ENCODE measurements at regions not wholly inside any gene's neighbourhood (a gene's known extent, or its start where the extent isn't known, plus 50 kb on each side); places are given as distances from the start of the nearest gene placed in this dataset.
A peak's percentile ranks its signal among the peaks of the same experiment; 100 is the strongest.
"Not testable (repeated sequence)": the region's sequence is repeated elsewhere in the genome, so short reads cannot be mapped to it uniquely, and the experiment has no call there.

- intact Hi-C loops (cut with DNase I), result no loop called here
- DNase-seq, result no peak
Measured at GRCh38 chr4:135464311-135464710, 1262.7 kb upstream of the PABPC4L start.

DNA sequence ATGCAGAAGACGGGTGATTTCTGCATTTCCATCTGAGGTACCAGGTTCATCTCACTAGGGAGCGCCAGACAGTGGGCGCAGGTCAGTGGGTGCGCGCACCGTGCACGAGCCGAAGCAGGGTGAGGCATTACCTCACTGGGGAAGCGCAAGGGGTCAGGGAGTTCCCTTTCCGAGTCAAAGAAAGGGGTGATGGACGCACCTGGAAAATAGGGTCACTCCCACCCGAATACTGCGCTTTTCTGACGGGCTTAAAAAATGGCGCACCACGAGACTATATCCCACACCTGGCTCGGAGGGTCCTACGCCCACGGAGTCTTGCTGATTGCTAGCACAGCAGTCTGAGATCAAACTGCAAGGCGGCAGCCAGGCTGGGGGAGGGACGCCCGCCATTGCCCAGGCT, 1246.0 kb upstream of the PABPC4L start:
- peak in 1 of 10 donors; percentile 45 for DNase-seq
- intact Hi-C loops (cut with DNase I), result not testable (repeated sequence)

DNA sequence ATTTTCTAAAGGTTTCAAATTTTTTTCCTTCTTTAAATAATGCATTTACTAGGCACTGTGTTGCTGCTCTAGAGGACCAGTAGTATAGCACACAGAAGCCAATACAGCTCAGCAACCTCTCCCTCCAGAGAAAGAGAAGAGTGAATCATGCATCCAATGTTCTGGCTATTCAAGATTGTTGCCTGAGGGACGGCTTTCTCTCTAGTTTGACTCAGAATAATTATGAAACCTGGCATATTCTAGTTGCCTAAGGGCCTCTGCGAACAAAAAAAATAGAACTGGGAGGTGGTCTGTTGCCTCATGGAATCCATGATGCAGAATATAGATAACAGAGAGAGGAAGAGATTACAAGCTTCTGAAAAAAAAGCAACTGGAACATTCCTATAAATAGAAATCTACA, 1233.3 kb upstream of the PABPC4L start:
- DNase-seq, result no peak
- intact Hi-C loops (cut with DNase I), result no loop called here

GRCh38 chr4:135429528-135429927, 1227.9 kb upstream of the PABPC4L start:
- intact Hi-C loops (cut with DNase I), result no loop called here
- no peak for DNase-seq

- intact Hi-C loops (cut with DNase I), result no loop called here
- DNase-seq, result no peak
Measured at GRCh38 chr4:135418353-135418752, 1216.8 kb upstream of the PABPC4L start.

GRCh38 chr4:135412213-135412612, 1210.6 kb upstream of the PABPC4L start:
- intact Hi-C loops (cut with DNase I), result no loop called here
- no peak for DNase-seq

GRCh38 chr4:135411251-135411650, 1209.7 kb upstream of the PABPC4L start:
- intact Hi-C loops (cut with DNase I), result no loop called here
- DNase-seq, result no peak

GRCh38 chr4:135409261-135409660, 1207.7 kb upstream of the PABPC4L start:
- intact Hi-C loops (cut with DNase I); DNase-seq: not testable (repeated sequence)

DNA sequence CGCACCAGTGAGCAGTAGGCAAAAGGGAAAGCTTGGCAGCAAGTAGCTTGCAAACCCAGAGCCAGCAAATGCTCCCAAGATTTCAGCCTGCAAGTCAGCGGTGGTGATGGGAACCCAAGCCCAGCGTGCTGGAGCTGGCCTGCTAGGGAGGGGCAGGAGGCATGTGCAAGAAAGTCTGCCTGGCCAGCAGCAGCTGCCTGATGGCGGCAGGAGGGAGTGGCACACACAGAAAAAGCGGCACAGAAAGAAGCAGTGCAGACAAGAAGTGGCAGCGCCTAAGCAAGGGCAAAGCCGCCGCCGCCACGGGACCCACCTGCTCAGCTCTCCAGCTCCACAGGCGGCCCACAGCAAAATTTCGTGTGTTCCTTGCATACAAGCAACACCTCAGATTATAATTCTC, 1206.5 kb upstream of the PABPC4L start:
- peak in 1 of 10 donors; percentile 59 for DNase-seq
- intact Hi-C loops (cut with DNase I), result no loop called here

DNA sequence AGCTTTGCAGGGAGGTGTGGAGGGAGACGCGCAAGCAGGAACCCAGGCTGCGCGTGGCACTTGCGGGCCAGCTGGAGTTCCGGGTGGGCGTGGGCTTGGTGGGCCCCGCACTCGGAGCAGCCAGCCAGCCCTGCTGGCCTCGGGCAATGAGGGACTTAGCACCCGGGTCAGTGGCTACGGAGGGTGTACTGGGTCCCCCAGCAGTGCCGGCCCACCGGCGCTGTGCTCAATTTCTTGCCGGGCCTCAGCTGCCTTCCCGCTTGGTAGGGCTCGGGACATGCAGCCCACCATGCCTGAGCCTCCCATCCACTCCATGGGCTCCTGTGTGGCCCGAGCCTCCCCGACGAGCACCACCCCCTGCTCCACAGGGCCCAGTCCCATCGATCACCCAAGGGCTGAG, 1205.0 kb upstream of the PABPC4L start:
- intact Hi-C loops (cut with DNase I), result not testable (repeated sequence)
- peak in 1 of 10 donors; percentile 64 for DNase-seq

GRCh38 chr4:135385830-135386581, 1184.4 kb upstream of the PABPC4L start:
- DNase-seq, result no peak
- intact Hi-C loops (cut with DNase I), result no loop called here

DNA sequence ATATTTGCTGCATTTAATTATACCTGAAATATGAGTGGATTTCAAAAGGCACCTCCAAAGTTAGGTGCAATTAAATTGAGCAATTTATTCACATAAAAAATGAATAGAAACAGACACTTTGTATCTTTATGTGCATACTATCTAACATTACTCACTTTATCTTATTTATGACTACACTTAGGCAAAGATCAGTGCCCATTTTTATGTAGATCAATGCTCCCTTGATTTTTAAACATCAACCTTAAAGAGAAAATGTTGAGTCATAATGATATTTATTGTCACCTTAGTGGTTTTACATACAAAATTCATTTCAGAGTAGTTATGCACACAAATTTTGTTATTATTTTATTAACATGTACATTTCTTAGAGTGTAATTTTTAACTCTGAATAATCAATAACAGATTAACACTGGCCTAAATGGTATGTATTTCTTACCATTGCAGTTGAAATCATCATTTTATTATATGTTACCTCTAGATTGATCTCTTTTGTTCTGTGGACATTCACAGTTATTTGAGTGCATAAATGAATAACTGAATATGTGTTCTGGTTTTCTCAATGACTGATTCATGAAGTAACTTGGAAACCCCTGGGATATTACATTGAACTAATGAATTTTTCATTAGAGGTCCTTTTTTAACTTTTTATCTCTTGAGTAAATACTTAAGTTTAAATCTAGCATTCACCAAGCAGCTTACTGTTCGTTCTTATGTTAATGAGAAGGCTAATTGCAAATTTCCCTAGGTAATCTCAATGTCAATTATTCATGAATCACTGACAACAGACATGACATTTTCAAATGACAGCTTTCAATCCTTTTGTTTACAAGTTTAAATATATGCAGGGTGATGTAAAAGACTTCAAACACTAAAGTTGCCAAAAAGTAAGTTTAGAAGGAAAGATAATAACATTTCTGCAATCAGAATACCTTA, 1182.0 kb upstream of the PABPC4L start:
- DNase-seq, result no peak
- intact Hi-C loops (cut with DNase I), result no loop called here

- intact Hi-C loops (cut with DNase I), result no loop called here
- no peak for DNase-seq
Measured at GRCh38 chr4:135382280-135382959, 1180.8 kb upstream of the PABPC4L start.

DNA sequence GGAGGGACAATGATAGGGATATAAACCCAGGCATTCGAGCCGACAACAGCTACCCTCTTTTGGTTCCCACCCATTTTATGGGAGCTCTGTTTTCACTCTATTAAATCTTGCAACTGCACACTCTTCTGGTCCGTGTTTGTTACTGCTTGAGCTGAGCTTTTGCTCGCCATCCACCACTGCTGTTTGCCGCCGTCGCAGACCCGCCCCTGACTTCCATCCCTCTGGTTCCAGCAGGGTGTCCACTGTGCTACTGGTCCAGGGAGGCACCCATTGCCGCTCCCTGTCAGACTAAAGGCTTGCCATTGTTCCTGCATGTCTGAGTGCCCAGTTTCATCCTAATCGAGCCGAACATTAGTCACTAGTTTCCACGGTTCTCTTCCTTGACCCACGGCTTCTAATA, 1170.5 kb upstream of the PABPC4L start:
- DNase-seq, result no peak
- intact Hi-C loops (cut with DNase I), result no loop called here

DNA sequence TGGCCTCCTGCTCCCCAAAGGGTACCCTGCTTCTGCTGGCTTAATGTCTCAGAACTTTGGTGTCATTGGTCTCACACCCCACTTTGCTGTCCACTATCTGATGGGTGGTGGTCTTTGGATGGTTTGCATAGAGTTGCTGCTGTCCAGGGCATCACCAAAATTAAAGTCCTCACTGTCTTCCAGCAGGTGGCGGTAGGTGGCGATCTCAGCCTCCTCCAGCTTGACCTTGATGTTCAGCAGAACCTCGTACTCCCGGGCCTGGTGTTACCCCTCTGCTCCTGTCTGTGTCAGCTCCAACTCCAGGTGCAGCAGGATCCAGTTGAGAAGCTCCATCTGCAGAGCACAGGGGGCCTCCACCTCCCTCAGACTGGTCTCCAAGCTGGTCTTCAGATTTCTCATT, 1169.5 kb upstream of the PABPC4L start:
- intact Hi-C loops (cut with DNase I), result no loop called here

GRCh38 chr4:135368831-135369230, 1167.2 kb upstream of the PABPC4L start:
- DNase-seq, result no peak
- intact Hi-C loops (cut with DNase I), result no loop called here

More for the DNA sequence above, 1169.5 kb upstream of the PABPC4L start:
- DNase-seq, result no peak

GRCh38 chr4:135365065-135365464, 1163.5 kb upstream of the PABPC4L start:
- no peak for DNase-seq
- intact Hi-C loops (cut with DNase I), result no loop called here

GRCh38 chr4:135359128-135359527, 1157.5 kb upstream of the PABPC4L start:
- no peak for DNase-seq
- intact Hi-C loops (cut with DNase I), result no loop called here

DNA sequence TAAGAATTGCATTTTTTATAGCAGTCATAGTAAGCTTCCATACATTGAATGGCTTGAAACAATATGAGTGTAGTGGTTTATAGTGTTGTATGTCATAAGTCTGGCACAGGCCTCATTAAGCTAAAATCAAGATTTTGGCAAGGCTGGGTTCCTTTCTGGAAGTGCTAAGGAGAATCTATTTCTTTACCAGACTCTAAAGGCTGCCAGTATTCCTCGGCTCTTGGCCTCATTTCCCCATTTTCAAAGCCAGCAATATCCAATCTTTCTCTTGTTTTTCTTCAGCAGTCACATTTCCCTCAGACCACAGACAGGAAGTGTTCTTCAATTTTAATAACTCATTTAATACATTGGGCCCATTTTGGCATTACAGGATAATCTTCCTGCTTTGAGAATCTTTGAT, 1155.5 kb upstream of the PABPC4L start:
- intact Hi-C loops (cut with DNase I), result no loop called here

DNA sequence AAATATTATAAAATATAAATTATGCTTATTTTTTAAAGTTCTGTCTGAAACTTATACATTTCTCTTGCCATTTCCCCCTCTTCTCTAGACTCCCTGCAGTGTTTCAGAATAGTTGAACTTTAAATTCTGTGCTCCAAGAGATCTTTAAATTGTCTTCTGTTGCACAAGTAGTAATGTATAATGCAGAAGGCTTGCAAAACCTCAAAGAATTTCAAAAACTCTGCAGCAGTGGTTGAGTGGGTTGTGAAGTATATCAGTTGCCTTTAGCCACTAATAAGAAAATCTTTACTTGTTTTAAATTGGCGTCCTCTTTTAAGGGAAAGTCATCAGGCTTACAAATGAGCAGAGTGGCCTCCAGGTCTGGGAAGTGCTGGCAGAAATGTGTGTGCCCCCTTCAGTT, 1153.3 kb upstream of the PABPC4L start:
- no peak for DNase-seq
- intact Hi-C loops (cut with DNase I), result no loop called here

More for the DNA sequence above, 1155.5 kb upstream of the PABPC4L start:
- DNase-seq, result no peak

DNA sequence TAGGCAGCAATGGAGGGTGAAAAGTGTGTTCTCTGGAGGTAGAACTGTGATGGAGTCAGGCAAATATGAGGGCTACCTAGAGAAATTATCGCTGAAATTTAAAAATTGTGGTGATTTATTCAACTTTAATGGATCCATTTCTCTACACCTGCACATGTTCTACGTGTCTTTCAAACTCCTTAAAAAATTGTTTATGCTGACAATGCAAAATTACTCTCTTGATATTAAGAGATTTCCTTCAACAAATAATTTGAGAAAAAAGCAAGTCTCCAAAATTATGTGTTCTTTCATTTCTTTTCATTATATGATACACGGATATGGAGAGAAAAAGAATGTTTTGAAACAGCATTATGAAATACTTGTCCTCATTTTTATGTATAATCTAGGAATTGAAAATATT, 1151.4 kb upstream of the PABPC4L start:
- no peak for DNase-seq
- intact Hi-C loops (cut with DNase I), result no loop called here
